ENCODE measurements at regions not wholly inside any gene's neighbourhood (a gene's known extent, or its start where the extent isn't known, plus 50 kb on each side); places are given as distances from the start of the nearest gene placed in this dataset.

GRCh38 chr10:113381416-113381815, 171.4 kb upstream of the HABP2 start:
- TF ChIP-seq ZFX (IDR thresholded peaks at IDR 0.05) (no peak), CTCF (conservative IDR thresholded peaks at IDR 0.05) (no peak)

All from C4-2B (cell line).